Stimulated activated CD8-positive, alpha-beta memory T cell treated with anti-CD3 and anti-CD28 coated beads, Interleukin-7, amount 100 ng/mL, for 24 hours (primary cell): ENCODE measurements at regions not wholly inside any gene's neighbourhood (a gene's known extent, or its start where the extent isn't known, plus 50 kb on each side); places are given as distances from the start of the nearest gene placed in this dataset.
"Not testable (repeated sequence)": the region's sequence is repeated elsewhere in the genome, so short reads cannot be mapped to it uniquely, and the experiment has no call there.

Experiments used
- DNase-seq: peaks from one replicate; pipeline ENCODE4 v3.0.0-alpha.2; 2020; ENCODE audit warnings: low read depth

- DNase-seq = not testable (repeated sequence)
Observed at GRCh38 chr7:149930374-149931068, 56.8 kb downstream of the ATP6V0E2 start.

DNA sequence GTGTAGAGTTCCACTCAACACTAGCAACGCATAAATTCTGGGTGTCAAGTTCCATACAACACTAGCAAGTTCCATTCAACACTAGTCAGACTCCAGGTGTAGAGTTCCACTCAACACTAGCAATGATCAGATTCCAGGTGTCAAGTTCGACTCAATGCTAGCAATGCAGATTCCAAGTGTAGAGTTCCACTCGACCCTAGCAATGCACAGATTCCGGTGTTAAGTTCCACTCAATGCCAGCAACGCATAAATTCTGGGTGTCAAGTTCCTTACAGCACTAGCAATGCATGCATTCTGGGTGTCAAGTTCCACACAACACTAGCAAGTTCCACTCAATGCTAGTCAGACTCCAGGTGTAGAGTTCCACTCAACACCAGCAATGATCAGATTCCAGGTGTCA is 60.0 kb downstream of the ATP6V0E2 start:
- DNase-seq = not testable (repeated sequence)

- not testable (repeated sequence) for DNase-seq
Observed at GRCh38 chr7:149947346-149947745, 73.6 kb downstream of the ATP6V0E2 start.

DNA sequence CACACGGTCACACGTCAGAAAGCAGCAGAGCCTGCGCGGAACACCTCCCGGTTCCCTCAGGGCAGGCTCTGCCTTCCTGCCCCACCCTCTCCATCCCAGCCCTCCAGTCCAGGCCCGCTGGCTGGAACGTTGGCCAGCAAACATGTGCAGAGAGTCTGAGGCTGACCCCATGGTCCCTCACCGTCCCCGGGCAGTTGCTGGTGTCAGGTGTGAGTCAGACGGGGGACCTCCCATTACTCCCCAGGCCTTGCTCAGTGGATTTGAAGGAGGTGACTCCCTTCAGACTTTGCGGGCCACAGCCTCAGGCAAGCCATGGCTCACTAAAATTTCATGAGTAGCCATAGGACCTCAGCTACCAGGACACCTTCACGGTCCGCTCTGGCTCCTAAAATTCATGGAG is 74.7 kb downstream of the ATP6V0E2 start:
- not testable (repeated sequence) for DNase-seq

GRCh38 chr7:149949863-149950577 is 76.3 kb downstream of the ATP6V0E2 start:
- DNase-seq = not testable (repeated sequence)

DNA sequence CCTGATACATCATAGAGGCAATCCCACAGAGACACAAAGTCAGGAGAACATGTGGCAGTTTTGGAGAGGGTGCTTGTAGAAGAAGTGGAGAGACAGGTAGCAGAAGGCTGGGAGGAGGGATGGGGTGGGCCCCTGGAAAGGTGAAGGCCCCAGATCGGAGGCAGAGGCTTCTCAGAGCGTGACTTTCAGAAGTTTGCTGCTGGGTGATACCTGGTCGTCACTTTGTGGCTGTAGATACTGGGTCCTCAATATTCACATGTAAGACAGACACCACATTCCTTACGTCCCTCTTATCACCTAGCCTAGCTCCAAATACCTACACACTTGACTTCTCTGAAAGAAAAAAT is 76.8 kb downstream of the ATP6V0E2 start:
- DNase-seq = not testable (repeated sequence)

GRCh38 chr7:149951579-149951978 is 77.8 kb downstream of the ATP6V0E2 start:
- DNase-seq = not testable (repeated sequence)

- not testable (repeated sequence) for DNase-seq
Observed at GRCh38 chr7:149958880-149959279, 85.1 kb downstream of the ATP6V0E2 start.

- DNase-seq = not testable (repeated sequence)
Observed at GRCh38 chr7:149960863-149961262, 87.1 kb downstream of the ATP6V0E2 start.

DNA sequence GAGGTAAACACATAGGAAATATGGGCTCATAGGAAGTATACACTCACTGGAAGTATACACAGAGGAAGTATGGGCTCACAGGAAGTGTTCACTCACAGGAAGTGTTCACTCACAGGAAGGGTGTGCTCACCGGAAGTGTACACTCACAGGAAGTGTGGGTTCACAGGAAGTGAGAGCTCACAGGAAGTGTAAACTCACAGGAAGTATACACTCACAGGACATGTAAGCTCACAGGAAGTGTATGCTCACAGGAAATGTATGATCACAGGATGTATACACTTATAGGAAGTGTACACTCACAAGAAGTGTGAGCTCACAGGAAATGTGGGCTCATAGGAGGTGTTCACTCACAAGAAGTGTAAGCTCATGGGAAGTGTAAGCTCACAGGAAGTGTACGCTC is 88.1 kb downstream of the ATP6V0E2 start:
- DNase-seq = not testable (repeated sequence)

GRCh38 chr7:149962685-149963319 is 89.0 kb downstream of the ATP6V0E2 start:
- DNase-seq = not testable (repeated sequence)

DNA sequence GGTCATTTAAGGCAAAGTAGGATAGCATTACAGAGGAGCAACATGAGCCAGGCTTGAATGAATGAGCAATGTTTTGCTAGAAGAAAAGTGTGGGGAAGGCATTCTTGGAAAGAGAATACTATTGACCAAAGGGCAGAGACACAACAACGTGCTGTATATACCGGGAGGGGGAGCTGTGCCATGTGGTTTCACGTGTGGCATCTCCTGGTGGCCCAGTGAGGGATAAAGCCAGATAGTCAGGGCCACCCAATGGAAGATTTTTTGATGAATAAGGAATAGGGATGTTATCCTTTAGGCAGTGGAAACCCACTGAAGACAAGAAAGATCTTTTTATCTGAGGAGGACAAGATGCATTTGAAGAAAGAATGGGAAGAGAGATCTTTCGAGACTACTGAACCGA is 90.2 kb downstream of the ATP6V0E2 start:
- DNase-seq = not testable (repeated sequence)

DNA sequence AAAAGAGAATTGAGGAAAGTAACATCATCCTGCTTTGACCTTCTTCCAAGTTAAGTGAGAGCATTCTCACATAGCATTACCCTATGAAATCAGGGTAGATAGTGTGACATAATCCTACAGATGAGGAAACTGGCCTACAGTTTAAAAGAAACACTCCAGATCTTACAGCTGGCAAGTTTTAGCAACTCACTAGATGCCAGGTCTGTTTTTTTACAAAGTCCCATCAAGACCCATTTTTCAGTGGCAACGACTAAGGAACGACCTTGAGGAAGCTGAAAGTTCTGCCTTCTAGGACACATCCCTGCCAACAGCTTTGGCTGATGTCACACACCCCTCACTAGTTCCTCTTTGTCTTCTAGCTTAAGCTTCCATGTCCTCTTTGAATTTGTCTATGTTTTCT is 92.7 kb downstream of the ATP6V0E2 start:
- not testable (repeated sequence) for DNase-seq

DNA sequence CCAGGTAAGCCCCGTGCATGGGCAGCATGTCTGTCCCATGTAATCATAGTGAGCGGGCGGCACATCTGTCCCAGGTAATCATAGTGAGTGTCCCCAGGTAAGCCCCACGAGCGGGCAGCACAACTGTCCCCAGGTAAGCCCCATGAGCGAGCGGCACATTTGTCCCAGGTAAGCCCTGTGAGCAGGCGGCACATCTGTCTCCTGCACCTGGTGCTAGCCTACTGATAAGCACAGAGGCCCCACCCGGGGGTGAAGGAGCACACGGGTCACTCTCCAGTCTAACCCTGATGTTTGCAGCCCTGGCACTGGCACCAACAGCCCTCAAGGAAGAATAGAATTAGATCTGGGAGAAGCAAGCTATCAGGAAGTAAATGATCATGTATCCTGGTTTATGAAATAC is 99.2 kb downstream of the ATP6V0E2 start:
- not testable (repeated sequence) for DNase-seq

- not testable (repeated sequence) for DNase-seq
Observed at GRCh38 chr7:149973681-149974080, 99.9 kb downstream of the ATP6V0E2 start.

DNA sequence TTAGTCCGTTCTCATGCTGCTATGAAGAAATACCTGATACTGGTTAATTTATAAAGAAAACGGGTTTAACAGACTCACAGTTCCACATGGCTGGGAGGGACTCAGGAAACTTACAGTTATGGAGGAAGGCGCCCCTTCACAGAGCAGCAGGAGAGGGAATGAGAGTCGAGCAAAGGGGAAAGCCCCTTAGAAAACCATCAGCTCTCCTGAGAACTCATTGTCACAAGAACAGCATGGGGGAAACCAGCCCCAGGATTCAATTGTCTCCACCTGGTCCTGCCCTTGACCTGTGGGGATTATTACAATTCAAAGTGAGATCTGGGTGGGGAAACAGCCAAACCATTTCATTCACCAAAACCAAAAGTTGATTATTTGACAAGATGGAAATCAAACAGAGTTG is 101.8 kb downstream of the ATP6V0E2 start:
- not testable (repeated sequence) for DNase-seq

- DNase-seq = not testable (repeated sequence)
Observed at GRCh38 chr7:149978537-149978936, 104.8 kb downstream of the ATP6V0E2 start.

DNA sequence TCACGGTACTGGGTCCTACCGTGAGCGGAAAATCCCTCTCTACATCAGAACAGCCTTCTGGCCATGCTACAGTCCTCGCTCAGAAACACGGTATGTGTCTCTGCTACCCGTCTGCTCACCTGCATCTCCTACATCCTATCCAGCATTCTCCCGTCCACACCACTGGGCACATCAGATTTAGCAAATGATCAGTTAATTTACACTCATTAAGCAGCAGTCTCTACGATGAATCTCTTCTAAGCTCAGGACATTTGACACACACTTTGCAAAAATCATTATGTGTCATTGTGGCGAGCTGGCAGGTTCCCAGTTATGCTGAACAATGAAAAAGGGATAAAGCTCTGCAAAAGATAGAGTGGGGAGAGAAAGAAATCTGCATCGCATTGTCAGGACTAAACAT is 105.2 kb downstream of the ATP6V0E2 start:
- not testable (repeated sequence) for DNase-seq

DNA sequence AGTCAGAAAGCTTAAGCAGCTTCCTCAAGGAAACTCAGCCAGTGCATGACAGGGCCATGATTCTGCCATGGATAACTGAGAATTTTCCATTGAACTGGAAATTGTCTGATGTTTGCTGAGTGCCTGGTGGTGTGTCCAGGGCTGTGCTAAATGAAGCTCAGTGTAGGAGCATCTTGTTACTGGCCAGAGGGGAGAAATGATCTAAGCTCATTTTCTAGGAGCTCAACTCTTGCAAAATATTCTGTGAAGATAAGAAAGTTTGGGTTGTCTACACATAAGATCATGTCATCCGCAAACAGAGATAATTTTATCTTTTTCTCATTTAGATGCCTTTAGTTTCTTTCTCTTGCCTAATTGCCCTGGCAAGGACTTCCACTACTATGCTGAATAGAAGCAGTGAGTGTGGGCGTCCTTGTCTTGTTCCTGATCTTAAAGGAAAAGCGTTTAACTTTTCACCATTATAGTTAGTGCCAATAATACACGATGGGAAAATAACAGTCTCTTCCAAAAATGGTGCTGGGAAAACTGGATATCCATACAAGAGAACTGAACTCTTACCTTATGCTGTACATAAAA is 108.9 kb downstream of the ATP6V0E2 start:
- not testable (repeated sequence) for DNase-seq

GRCh38 chr7:149986866-149987265 is 113.1 kb downstream of the ATP6V0E2 start:
- not testable (repeated sequence) for DNase-seq

- DNase-seq = not testable (repeated sequence)
Observed at GRCh38 chr7:149991652-149992302, 118.0 kb downstream of the ATP6V0E2 start.

DNA sequence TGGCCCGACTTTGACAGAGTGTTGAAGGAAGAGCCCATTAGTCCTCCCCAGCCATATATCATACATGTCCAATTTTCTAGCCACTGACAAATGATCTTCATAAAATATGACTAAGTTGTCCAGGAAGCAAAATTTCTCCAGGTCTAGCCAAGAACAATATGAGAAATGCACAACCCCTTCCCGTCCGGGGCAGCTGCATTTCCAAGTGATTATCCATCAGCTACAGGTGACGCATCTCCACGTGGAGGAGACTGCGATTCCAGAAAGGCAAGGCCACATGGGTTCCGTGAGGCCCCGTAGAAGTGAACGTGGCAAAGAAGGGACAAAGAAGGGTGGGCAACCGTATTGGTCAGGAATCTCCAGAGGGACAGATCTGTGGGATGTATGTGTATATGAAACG is 118.6 kb downstream of the ATP6V0E2 start:
- DNase-seq = not testable (repeated sequence)
